Right lobe of liver (tissue), 4 donors: ENCODE measurements at regions not wholly inside any gene's neighbourhood (a gene's known extent, or its start where the extent isn't known, plus 50 kb on each side); places are given as distances from the start of the nearest gene placed in this dataset.

Experiments
- POLR2A ChIP-seq: fragments of 450-650 bp; IDR thresholded peaks from one replicate; pipeline ENCODE4 v1.6.1; 2017; ENCODE audit warnings: antibody characterized with exemption, mild to moderate bottlenecking
- TF ChIP-seq, protein P1 (sequence below), 4 donors: fragments of 200-600 bp in 3 of 4; fragments of 450-650 bp in 1 of 4; IDR thresholded peaks; one replicate each; pipeline versions ENCODE4 v1.5.1 to v1.8.0; 2016 to 2022; ENCODE audit warnings: antibody characterized with exemption in 4 of 4, mild to moderate bottlenecking in 2 of 4
- donor health status: DM: no; HTN: no; CAD: no.
- donor health status: DM: no; HTN: no; CAD: no.
- donor health status: DM: no; HTN: yes; CAD: no.

DNA sequence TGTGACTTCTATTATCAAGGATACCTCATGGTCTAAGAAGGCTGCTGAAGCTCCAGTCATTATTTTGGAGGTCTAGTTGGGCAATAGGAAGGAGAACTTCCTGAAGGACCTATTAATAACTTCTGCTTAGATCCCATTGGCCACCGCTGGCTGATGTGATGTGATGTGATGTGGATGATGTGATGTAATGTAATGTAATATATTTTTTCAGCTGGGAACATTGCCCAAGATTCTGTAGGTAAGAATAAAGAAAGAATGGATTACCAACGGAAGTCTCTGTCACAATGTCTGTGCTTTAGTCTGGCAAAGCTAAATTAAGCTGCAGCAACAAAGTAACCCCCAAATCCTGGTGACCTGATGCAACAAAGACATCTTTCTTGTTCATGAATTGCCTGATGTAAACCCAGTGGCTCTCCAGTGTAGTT lies 233.7 kb downstream of the PTEN start:
- TF ChIP-seq, protein P1, sequence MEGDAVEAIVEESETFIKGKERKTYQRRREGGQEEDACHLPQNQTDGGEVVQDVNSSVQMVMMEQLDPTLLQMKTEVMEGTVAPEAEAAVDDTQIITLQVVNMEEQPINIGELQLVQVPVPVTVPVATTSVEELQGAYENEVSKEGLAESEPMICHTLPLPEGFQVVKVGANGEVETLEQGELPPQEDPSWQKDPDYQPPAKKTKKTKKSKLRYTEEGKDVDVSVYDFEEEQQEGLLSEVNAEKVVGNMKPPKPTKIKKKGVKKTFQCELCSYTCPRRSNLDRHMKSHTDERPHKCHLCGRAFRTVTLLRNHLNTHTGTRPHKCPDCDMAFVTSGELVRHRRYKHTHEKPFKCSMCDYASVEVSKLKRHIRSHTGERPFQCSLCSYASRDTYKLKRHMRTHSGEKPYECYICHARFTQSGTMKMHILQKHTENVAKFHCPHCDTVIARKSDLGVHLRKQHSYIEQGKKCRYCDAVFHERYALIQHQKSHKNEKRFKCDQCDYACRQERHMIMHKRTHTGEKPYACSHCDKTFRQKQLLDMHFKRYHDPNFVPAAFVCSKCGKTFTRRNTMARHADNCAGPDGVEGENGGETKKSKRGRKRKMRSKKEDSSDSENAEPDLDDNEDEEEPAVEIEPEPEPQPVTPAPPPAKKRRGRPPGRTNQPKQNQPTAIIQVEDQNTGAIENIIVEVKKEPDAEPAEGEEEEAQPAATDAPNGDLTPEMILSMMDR (IDR thresholded peaks at IDR 0.05): no peak
- no peak for TF ChIP-seq POLR2A
